ENCODE measurements at regions not wholly inside any gene's neighbourhood (a gene's known extent, or its start where the extent isn't known, plus 50 kb on each side); places are given as distances from the start of the nearest gene placed in this dataset.
A peak's percentile ranks its signal among the peaks of the same experiment; 100 is the strongest.

DNA sequence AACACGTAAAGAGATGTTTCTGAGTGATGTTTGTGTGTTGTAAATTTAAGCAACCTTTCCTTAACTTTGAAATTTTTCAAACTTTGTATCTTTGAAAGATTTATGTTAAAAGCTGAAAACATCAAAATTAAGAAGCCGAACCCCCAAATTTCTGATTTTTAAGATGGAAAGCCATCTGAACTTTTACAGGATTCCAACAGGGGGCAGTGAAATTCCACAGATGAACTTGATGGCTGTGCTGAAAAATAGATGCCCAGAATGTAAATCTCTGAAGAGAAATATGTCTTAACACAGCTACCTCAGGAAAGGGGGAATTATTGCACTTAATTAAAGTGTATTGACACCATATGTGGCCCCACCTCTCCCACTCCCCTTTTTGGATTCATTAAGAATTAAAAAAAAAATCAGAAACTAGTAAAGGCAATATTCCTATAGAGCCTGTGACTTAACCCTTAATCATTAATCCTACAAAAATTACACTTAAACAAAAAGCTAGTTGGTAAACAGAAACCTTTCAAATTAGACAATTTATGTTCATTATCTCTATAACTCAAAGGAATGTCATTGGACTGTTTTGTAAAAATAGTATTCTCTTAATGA lies 597.9 kb downstream of the KCNJ2 start:
- TF ChIP-seq, protein P1, sequence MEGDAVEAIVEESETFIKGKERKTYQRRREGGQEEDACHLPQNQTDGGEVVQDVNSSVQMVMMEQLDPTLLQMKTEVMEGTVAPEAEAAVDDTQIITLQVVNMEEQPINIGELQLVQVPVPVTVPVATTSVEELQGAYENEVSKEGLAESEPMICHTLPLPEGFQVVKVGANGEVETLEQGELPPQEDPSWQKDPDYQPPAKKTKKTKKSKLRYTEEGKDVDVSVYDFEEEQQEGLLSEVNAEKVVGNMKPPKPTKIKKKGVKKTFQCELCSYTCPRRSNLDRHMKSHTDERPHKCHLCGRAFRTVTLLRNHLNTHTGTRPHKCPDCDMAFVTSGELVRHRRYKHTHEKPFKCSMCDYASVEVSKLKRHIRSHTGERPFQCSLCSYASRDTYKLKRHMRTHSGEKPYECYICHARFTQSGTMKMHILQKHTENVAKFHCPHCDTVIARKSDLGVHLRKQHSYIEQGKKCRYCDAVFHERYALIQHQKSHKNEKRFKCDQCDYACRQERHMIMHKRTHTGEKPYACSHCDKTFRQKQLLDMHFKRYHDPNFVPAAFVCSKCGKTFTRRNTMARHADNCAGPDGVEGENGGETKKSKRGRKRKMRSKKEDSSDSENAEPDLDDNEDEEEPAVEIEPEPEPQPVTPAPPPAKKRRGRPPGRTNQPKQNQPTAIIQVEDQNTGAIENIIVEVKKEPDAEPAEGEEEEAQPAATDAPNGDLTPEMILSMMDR (IDR thresholded peaks at IDR 0.05), result peak; percentile 77; the same call in 1 of the 2 replicates
- TF ChIP-seq, protein P2, sequence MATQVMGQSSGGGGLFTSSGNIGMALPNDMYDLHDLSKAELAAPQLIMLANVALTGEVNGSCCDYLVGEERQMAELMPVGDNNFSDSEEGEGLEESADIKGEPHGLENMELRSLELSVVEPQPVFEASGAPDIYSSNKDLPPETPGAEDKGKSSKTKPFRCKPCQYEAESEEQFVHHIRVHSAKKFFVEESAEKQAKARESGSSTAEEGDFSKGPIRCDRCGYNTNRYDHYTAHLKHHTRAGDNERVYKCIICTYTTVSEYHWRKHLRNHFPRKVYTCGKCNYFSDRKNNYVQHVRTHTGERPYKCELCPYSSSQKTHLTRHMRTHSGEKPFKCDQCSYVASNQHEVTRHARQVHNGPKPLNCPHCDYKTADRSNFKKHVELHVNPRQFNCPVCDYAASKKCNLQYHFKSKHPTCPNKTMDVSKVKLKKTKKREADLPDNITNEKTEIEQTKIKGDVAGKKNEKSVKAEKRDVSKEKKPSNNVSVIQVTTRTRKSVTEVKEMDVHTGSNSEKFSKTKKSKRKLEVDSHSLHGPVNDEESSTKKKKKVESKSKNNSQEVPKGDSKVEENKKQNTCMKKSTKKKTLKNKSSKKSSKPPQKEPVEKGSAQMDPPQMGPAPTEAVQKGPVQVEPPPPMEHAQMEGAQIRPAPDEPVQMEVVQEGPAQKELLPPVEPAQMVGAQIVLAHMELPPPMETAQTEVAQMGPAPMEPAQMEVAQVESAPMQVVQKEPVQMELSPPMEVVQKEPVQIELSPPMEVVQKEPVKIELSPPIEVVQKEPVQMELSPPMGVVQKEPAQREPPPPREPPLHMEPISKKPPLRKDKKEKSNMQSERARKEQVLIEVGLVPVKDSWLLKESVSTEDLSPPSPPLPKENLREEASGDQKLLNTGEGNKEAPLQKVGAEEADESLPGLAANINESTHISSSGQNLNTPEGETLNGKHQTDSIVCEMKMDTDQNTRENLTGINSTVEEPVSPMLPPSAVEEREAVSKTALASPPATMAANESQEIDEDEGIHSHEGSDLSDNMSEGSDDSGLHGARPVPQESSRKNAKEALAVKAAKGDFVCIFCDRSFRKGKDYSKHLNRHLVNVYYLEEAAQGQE (IDR thresholded peaks at IDR 0.05; ENCODE audit: insufficient read depth in 1 of 2, low read depth in 2 of 2, low read length in 1 of 2), result no peak
- no peak for TF ChIP-seq TCF7L2 (IDR thresholded peaks at IDR 0.05; ENCODE audit: low read depth, low read length)
- no peak for TF ChIP-seq SIN3A (IDR thresholded peaks at IDR 0.05; ENCODE audit: borderline replicate concordance, insufficient read depth, low read depth, low read length)
- no peak for TF ChIP-seq POLR2AphosphoS5 (IDR thresholded peaks at IDR 0.05; ENCODE audit: low read depth, low read length)

Data from Panc1 (cell line).